HG03135 (cell line): ENCODE measurements at regions not wholly inside any gene's neighbourhood (a gene's known extent, or its start where the extent isn't known, plus 50 kb on each side); places are given as distances from the start of the nearest gene placed in this dataset.
"Not testable (repeated sequence)": the region's sequence is repeated elsewhere in the genome, so short reads cannot be mapped to it uniquely, and the experiment has no call there.

Experiments used
- ATAC-seq: cut with Tn5 transposase; IDR thresholded peaks from one replicate; pipeline ENCODE4 v1.9.1; 2021; ENCODE audit warnings: mild to moderate bottlenecking, moderate library complexity; ENCODE audit not compliant: unreplicated experiment

- ATAC-seq: no peak
Observed at GRCh38 chr18:1527805-1528204, 623.1 kb downstream of the ADCYAP1 start.

GRCh38 chr18:1528447-1528846 lies 623.8 kb downstream of the ADCYAP1 start:
- ATAC-seq: no peak

- ATAC-seq: no peak
Observed at GRCh38 chr18:1528964-1529509, 624.4 kb downstream of the ADCYAP1 start.

GRCh38 chr18:1530650-1531049 lies 626.0 kb downstream of the ADCYAP1 start:
- no peak for ATAC-seq

- no peak for ATAC-seq
Observed at GRCh38 chr18:1539276-1539675, 634.6 kb downstream of the ADCYAP1 start.

- ATAC-seq: no peak
Observed at GRCh38 chr18:1541478-1541877, 636.8 kb downstream of the ADCYAP1 start.

GRCh38 chr18:1542230-1542774 lies 637.6 kb downstream of the ADCYAP1 start:
- ATAC-seq: no peak

GRCh38 chr18:1544016-1544415 lies 639.3 kb downstream of the ADCYAP1 start:
- no peak for ATAC-seq

- not testable (repeated sequence) for ATAC-seq
Observed at GRCh38 chr18:1557711-1558110, 653.0 kb downstream of the ADCYAP1 start.

- ATAC-seq: no peak
Observed at GRCh38 chr18:1559563-1559962, 654.9 kb downstream of the ADCYAP1 start.

GRCh38 chr18:1564793-1565192 lies 660.1 kb downstream of the ADCYAP1 start:
- ATAC-seq: no peak

- ATAC-seq: no peak
Observed at GRCh38 chr18:1571206-1571605, 666.5 kb downstream of the ADCYAP1 start.

GRCh38 chr18:1573732-1574131 lies 669.1 kb downstream of the ADCYAP1 start:
- ATAC-seq: no peak

GRCh38 chr18:1575084-1575483 lies 670.4 kb downstream of the ADCYAP1 start:
- no peak for ATAC-seq

- ATAC-seq: no peak
Observed at GRCh38 chr18:1578505-1578904, 673.8 kb downstream of the ADCYAP1 start.

- no peak for ATAC-seq
Observed at GRCh38 chr18:1581581-1581980, 676.9 kb downstream of the ADCYAP1 start.

GRCh38 chr18:1585881-1586488 lies 681.3 kb downstream of the ADCYAP1 start:
- ATAC-seq: no peak

- no peak for ATAC-seq
Observed at GRCh38 chr18:1593091-1593490, 688.4 kb downstream of the ADCYAP1 start.

- ATAC-seq: no peak
Observed at GRCh38 chr18:1595195-1595594, 690.5 kb downstream of the ADCYAP1 start.

- no peak for ATAC-seq
Observed at GRCh38 chr18:1599196-1599595, 694.5 kb downstream of the ADCYAP1 start.

GRCh38 chr18:1604751-1605150 lies 700.1 kb downstream of the ADCYAP1 start:
- no peak for ATAC-seq

GRCh38 chr18:1618364-1618763 lies 713.7 kb downstream of the ADCYAP1 start:
- no peak for ATAC-seq

- no peak for ATAC-seq
Observed at GRCh38 chr18:1619507-1619906, 714.8 kb downstream of the ADCYAP1 start.
